Neural cell (in vitro differentiated cells): ENCODE measurements at regions not wholly inside any gene's neighbourhood (a gene's known extent, or its start where the extent isn't known, plus 50 kb on each side); places are given as distances from the start of the nearest gene placed in this dataset.

ENCODE experiments used
- H2AFZ ChIP-seq: fragments of 200-600, 300-800 bp; sonication (generic), shearing (Covaris generic); 2 replicates; pipeline ENCODE4 v1.6.0; 2014; ENCODE audit warnings: low read depth, mild to moderate bottlenecking, antibody characterized with exemption, low read length, moderate library complexity
- H3F3A ChIP-seq: fragments of 200-600 bp; shearing (Covaris generic); 2 replicates; pipeline ENCODE4 v1.6.1; 2016; ENCODE audit warnings: mild to moderate bottlenecking, moderate library complexity, mixed read lengths, antibody characterized with exemption, low read length; ENCODE audit not compliant: insufficient read depth, poor library complexity, severe bottlenecking
- H3K27ac ChIP-seq: fragments of 200-600, 300-800 bp; sonication (generic), shearing (Covaris generic); 2 replicates; pipeline ENCODE4 v1.5.1; 2014; ENCODE audit warnings: mild to moderate bottlenecking, low read length, moderate library complexity
- H3K27me3 ChIP-seq: fragments of 300-800, 200-600 bp; sonication (generic), shearing (Covaris generic); 2 replicates; pipeline ENCODE4 v1.6.0; 2014; ENCODE audit warnings: mild to moderate bottlenecking, low read depth, low read length, moderate library complexity; ENCODE audit not compliant: insufficient read depth
- H3K36me3 ChIP-seq: fragments of 300-800, 200-600 bp; sonication (generic), shearing (Covaris generic); 2 replicates; pipeline ENCODE4 v1.5.1; 2014; ENCODE audit warnings: mild to moderate bottlenecking, antibody characterized with exemption, low read length, moderate library complexity; ENCODE audit not compliant: insufficient read depth
- H3K4me2 ChIP-seq: fragments of 300-800, 200-600 bp; sonication (generic), shearing (Covaris generic); 2 replicates; pipeline ENCODE4 v1.6.0; 2014; ENCODE audit warnings: mild to moderate bottlenecking, low read length
- H3K4me3 ChIP-seq: fragments of 300-800, 200-600 bp; sonication (generic), shearing (Covaris generic); 2 replicates; pipeline ENCODE4 v1.5.1; 2014; ENCODE audit warnings: mild to moderate bottlenecking, low read length, moderate library complexity
- H3K79me2 ChIP-seq: fragments of 200-600 bp; shearing (Covaris generic); replicated peaks from 2 replicates; pipeline ENCODE4 v1.6.0; 2014; ENCODE audit warnings: mild to moderate bottlenecking, low read length, moderate library complexity; ENCODE audit not compliant: insufficient read depth
- H3K9ac ChIP-seq: fragments of 300-800, 200-600 bp; sonication (generic), shearing (Covaris generic); 2 replicates; pipeline ENCODE4 v1.6.1; 2016; ENCODE audit warnings: mild to moderate bottlenecking, low read length, mixed read lengths
- H3K9me2 ChIP-seq: fragments of 200-600 bp; shearing (Covaris generic); 2 replicates; pipeline ENCODE4 v1.6.1; 2016; ENCODE audit warnings: mild to moderate bottlenecking, low read length, mixed read lengths; ENCODE audit not compliant: insufficient read depth
- H3K9me3 ChIP-seq: fragments of 200-600, 300-800 bp; sonication (generic), shearing (Covaris generic); 2 replicates; pipeline ENCODE4 v1.6.1; 2016; ENCODE audit warnings: mild to moderate bottlenecking, mixed run types, low read length, moderate library complexity, mixed read lengths
- H4K20me1 ChIP-seq: fragments of 200-600 bp; shearing (Covaris generic); 2 replicates; pipeline ENCODE4 v1.6.1; 2016; ENCODE audit warnings: mild to moderate bottlenecking, mixed run types; ENCODE audit not compliant: insufficient read depth
- EP300 ChIP-seq: fragments of 450-650 bp; conservative IDR thresholded peaks from 2 replicates; pipeline ENCODE4 v1.6.1; 2014; ENCODE audit warnings: antibody characterized with exemption, mild to moderate bottlenecking, moderate library complexity; ENCODE audit not compliant: poor library complexity, severe bottlenecking
- EZH2 ChIP-seq: fragments of 200-600, 300-800 bp; shearing (Covaris generic), sonication (generic); IDR thresholded peaks from 2 replicates; pipeline ENCODE4 v1.6.1; 2014; ENCODE audit warnings: antibody characterized with exemption, low read length, borderline replicate concordance, mild to moderate bottlenecking; ENCODE audit not compliant: insufficient read depth, poor library complexity, severe bottlenecking
- MXI1 ChIP-seq: fragments of 450-650 bp; conservative IDR thresholded peaks from 2 replicates; pipeline ENCODE4 v1.6.1; 2014; ENCODE audit warnings: antibody characterized with exemption, mild to moderate bottlenecking; ENCODE audit not compliant: poor library complexity, severe bottlenecking
- POLR2AphosphoS5 ChIP-seq: IDR thresholded peaks from 2 replicates; pipeline ENCODE4 v1.6.1; 2012
- RAD21 ChIP-seq: fragments of 450-650 bp; conservative IDR thresholded peaks from 2 replicates; pipeline ENCODE4 v1.6.1; 2014; ENCODE audit warnings: antibody characterized with exemption, mild to moderate bottlenecking, moderate library complexity
- SMC3 ChIP-seq: fragments of 450-650 bp; conservative IDR thresholded peaks from 2 replicates; pipeline ENCODE4 v1.6.1; 2014; ENCODE audit warnings: antibody characterized with exemption, mild to moderate bottlenecking, moderate library complexity; ENCODE audit not compliant: poor library complexity
- TAF1 ChIP-seq: IDR thresholded peaks from 2 replicates; pipeline ENCODE4 v1.6.1; 2012; ENCODE audit warnings: low read depth
- TF ChIP-seq, protein P1 (sequence below): fragments of 450-650 bp; IDR thresholded peaks from 2 replicates; pipeline ENCODE4 v1.5.1; 2014; ENCODE audit warnings: antibody characterized with exemption, mild to moderate bottlenecking, moderate library complexity; ENCODE audit not compliant: poor library complexity, severe bottlenecking
- TF ChIP-seq, protein P2 (sequence below): IDR thresholded peaks from 2 replicates; pipeline ENCODE4 v1.6.1; 2012; ENCODE audit warnings: borderline replicate concordance

DNA sequence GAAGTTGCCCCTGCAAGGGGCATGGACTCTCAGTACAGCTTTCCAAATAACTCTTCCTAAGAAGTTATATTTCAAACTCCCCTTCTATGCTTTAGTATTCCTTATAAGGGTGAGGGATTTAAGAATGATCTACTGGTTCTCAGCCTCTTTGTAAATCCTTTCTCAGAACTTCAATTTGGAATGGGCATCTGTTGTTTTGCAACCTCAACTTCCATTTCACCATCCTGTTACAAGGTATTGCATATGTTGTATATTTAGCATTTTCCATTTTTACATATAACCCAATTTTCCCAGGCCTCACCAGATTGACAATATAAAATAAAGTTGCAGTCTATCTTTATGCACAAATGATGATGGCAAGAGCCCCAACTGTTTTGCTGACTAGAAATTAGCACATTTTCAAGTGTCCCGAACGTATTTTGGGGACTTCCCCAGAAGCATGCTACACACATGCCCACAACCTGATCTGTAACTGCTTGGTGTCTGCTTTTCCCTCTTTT is 154.9 kb upstream of the CARMIL1 start:
- H3K9me3 ChIP-seq = no peaks in the 10 kb centered on the region
- H2AFZ ChIP-seq = no peak overlapping the region
- H3K27me3 ChIP-seq = no peaks in the 10 kb centered on the region
- H4K20me1 ChIP-seq = no peaks in the 10 kb centered on the region
- no peak overlapping the region for H3K4me3 ChIP-seq
- H3K27ac ChIP-seq = no peak overlapping the region
- no peaks in the 10 kb centered on the region for H3F3A ChIP-seq
- H3K4me2 ChIP-seq = no peak overlapping the region
- H3K9ac ChIP-seq = no peak overlapping the region
- no peak for TF ChIP-seq TAF1
- no peak for TF ChIP-seq EP300
- no peak for TF ChIP-seq MXI1
- TF ChIP-seq RAD21 = no peak
- TF ChIP-seq POLR2AphosphoS5 = no peak
- TF ChIP-seq, protein P1, sequence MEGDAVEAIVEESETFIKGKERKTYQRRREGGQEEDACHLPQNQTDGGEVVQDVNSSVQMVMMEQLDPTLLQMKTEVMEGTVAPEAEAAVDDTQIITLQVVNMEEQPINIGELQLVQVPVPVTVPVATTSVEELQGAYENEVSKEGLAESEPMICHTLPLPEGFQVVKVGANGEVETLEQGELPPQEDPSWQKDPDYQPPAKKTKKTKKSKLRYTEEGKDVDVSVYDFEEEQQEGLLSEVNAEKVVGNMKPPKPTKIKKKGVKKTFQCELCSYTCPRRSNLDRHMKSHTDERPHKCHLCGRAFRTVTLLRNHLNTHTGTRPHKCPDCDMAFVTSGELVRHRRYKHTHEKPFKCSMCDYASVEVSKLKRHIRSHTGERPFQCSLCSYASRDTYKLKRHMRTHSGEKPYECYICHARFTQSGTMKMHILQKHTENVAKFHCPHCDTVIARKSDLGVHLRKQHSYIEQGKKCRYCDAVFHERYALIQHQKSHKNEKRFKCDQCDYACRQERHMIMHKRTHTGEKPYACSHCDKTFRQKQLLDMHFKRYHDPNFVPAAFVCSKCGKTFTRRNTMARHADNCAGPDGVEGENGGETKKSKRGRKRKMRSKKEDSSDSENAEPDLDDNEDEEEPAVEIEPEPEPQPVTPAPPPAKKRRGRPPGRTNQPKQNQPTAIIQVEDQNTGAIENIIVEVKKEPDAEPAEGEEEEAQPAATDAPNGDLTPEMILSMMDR = no peak
- no peak for TF ChIP-seq SMC3
- TF ChIP-seq, protein P2, sequence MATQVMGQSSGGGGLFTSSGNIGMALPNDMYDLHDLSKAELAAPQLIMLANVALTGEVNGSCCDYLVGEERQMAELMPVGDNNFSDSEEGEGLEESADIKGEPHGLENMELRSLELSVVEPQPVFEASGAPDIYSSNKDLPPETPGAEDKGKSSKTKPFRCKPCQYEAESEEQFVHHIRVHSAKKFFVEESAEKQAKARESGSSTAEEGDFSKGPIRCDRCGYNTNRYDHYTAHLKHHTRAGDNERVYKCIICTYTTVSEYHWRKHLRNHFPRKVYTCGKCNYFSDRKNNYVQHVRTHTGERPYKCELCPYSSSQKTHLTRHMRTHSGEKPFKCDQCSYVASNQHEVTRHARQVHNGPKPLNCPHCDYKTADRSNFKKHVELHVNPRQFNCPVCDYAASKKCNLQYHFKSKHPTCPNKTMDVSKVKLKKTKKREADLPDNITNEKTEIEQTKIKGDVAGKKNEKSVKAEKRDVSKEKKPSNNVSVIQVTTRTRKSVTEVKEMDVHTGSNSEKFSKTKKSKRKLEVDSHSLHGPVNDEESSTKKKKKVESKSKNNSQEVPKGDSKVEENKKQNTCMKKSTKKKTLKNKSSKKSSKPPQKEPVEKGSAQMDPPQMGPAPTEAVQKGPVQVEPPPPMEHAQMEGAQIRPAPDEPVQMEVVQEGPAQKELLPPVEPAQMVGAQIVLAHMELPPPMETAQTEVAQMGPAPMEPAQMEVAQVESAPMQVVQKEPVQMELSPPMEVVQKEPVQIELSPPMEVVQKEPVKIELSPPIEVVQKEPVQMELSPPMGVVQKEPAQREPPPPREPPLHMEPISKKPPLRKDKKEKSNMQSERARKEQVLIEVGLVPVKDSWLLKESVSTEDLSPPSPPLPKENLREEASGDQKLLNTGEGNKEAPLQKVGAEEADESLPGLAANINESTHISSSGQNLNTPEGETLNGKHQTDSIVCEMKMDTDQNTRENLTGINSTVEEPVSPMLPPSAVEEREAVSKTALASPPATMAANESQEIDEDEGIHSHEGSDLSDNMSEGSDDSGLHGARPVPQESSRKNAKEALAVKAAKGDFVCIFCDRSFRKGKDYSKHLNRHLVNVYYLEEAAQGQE = no peak
- no peak for TF ChIP-seq EZH2
- no peaks in the 10 kb centered on the region for H3K79me2 ChIP-seq
- H3K36me3 ChIP-seq = no peaks in the 10 kb centered on the region
- no peaks in the 10 kb centered on the region for H3K9me2 ChIP-seq

DNA sequence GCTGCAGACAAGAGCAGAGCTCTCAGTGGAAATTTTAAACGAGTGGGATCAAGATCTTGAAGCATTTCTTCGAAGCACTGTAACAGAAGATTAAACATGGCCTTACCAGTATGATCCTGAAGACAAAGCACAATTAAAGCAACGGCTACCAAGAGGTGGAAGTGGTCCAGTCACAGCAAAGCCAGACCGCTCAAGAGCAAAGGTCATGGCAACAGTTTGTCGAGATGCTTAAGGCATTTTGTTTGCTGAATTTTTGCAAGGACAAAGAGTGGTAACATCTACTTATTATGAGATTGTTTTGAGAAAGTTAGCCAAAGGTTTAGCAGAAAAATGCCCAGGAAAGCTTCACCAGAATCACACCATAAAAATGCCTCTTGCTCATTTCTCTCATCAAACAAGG is 153.4 kb upstream of the CARMIL1 start:
- H3K27me3 ChIP-seq = no peaks in the 10 kb centered on the region
- H3K9ac ChIP-seq = no peak overlapping the region
- H4K20me1 ChIP-seq = no peaks in the 10 kb centered on the region
- no peak overlapping the region for H3K4me3 ChIP-seq
- no peaks in the 10 kb centered on the region for H3F3A ChIP-seq
- no peak overlapping the region for H3K27ac ChIP-seq
- H3K9me2 ChIP-seq = no peaks in the 10 kb centered on the region
- no peak overlapping the region for H3K4me2 ChIP-seq
- TF ChIP-seq EP300 (no peak), EZH2 (no peak), RAD21 (no peak), POLR2AphosphoS5 (no peak), MXI1 (no peak), SMC3 (no peak), TAF1 (no peak)
- TF ChIP-seq, protein P1 = no peak
- TF ChIP-seq, protein P2 = no peak
- H3K9me3 ChIP-seq = no peaks in the 10 kb centered on the region
- no peak overlapping the region for H2AFZ ChIP-seq
- H3K36me3 ChIP-seq = no peaks in the 10 kb centered on the region
- no peaks in the 10 kb centered on the region for H3K79me2 ChIP-seq
